ENCODE measurements at regions not wholly inside any gene's neighbourhood (a gene's known extent, or its start where the extent isn't known, plus 50 kb on each side); places are given as distances from the start of the nearest gene placed in this dataset.
A peak's percentile ranks its signal among the peaks of the same experiment; 100 is the strongest.

DNA sequence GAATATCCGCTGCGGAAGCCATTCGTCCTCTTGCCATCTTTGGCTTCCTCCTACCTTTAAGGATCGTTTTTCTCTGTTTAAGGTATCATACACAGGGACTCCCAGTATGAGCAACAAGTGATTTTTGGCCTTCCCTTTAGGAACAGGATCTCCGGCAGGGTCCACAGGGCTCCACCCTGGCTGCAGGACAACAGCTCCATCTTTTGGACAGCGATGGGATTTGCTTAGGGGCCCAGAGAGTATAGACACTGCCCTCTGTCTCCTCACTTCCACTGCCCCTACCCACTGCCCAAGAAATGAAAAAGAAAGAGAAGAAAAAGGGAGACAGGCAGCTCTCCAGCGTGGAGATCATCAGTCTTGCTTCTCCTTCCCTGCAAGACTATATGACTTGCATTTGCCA lies 224.5 kb downstream of the UXS1 start:
- 69 to 87% methylated on average over 4 to 7 of the region's 7 CpGs for WGBS, 2 experiments (ENCODE audit: insufficient coverage in 1 of 2, insufficient read length in 1 of 2)
- H3K9me3 Mint-ChIP-seq: peaks cover 2% of the 10 kb centered on the region
- no peaks in the 10 kb centered on the region for H3K36me3 Mint-ChIP-seq (ENCODE audit: low read depth)

DNA sequence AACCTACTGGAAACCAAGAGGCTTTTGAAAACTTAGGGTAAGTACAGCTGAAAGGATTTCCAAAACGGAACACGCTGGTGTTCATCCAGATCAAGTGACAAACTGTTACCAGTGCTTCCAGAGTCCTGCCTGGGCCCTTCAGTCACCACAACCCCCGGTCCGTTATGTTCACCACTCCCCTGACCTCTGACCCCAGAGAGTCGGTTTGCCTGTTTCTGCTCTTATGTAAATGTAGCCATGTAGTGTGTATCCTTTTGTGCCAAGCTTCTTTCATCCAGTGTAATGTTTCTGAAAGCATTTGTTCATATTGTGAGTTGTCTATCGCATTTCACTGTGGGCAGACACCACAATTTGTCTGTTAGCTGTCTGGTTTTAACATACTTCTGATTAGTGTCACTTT lies 217.5 kb downstream of the NCK2 start:
- Mint-ChIP-seq H3K36me3 (ENCODE audit: low read depth) (no peaks in the 10 kb centered on the region), H3K4me3 (no peak overlapping the region), H3K27me3 (ENCODE audit: insufficient read depth) (peaks cover 3% of the 10 kb centered on the region), H3K9me3 (peaks cover 8% of the 10 kb centered on the region), H3K27ac (peak overlapping the region; percentile 92), H3K4me1 (peaks cover 48% of the 10 kb centered on the region)
- Histone ChIP-seq H3K4me1 (ENCODE audit: control insufficient read depth, insufficient read depth, low read length) (no peaks in the 10 kb centered on the region), H3K4me3 (ENCODE audit: low read length) (no peak overlapping the region), H3K9ac (ENCODE audit: extremely low read depth, low read length, poor library complexity, severe bottlenecking) (no peak overlapping the region), H3K27ac (ENCODE audit: low read depth, low read length) (no peak overlapping the region), H3K36me3 (ENCODE audit: control insufficient read depth, insufficient read depth, low read length) (no peaks in the 10 kb centered on the region), H3K27me3 (ENCODE audit: control insufficient read depth, insufficient read depth, low read length, poor library complexity, severe bottlenecking) (no peaks in the 10 kb centered on the region), H3K9me3 (ENCODE audit: control insufficient read depth, low read length) (peaks cover 7% of the 10 kb centered on the region)
- no peak for TF ChIP-seq CTCF (conservative IDR thresholded peaks at IDR 0.05)
- no peak for DNase-seq
- 91 to 94% methylated on average over 5 to 6 of the region's 6 CpGs for WGBS, 2 experiments (ENCODE audit: insufficient coverage in 1 of 2, insufficient read length in 1 of 2)

More for the DNA sequence above, 224.5 kb downstream of the UXS1 start:
- no peak overlapping the region for H3K4me3 ChIP-seq (ENCODE audit: low read length)
- TF ChIP-seq CTCF (conservative IDR thresholded peaks at IDR 0.05): peak; percentile 95
- H3K27me3 Mint-ChIP-seq (ENCODE audit: insufficient read depth): peaks cover 5% of the 10 kb centered on the region
- H3K4me1 Mint-ChIP-seq: peaks cover 13% of the 10 kb centered on the region
- DNase-seq: peak; percentile 92
- no peak overlapping the region for H3K27ac ChIP-seq (ENCODE audit: low read depth, low read length)
- no peaks in the 10 kb centered on the region for H3K36me3 ChIP-seq (ENCODE audit: control insufficient read depth, insufficient read depth, low read length)
- H3K4me1 ChIP-seq (ENCODE audit: control insufficient read depth, insufficient read depth, low read length): no peaks in the 10 kb centered on the region
- no peak overlapping the region for H3K9ac ChIP-seq (ENCODE audit: extremely low read depth, low read length, poor library complexity, severe bottlenecking)
- H3K4me3 Mint-ChIP-seq: no peak overlapping the region
- H3K9me3 ChIP-seq (ENCODE audit: control insufficient read depth, low read length): peaks cover 5% of the 10 kb centered on the region
- H3K27me3 ChIP-seq (ENCODE audit: control insufficient read depth, insufficient read depth, low read length, poor library complexity, severe bottlenecking): no peaks in the 10 kb centered on the region
- H3K27ac Mint-ChIP-seq: no peak overlapping the region

DNA sequence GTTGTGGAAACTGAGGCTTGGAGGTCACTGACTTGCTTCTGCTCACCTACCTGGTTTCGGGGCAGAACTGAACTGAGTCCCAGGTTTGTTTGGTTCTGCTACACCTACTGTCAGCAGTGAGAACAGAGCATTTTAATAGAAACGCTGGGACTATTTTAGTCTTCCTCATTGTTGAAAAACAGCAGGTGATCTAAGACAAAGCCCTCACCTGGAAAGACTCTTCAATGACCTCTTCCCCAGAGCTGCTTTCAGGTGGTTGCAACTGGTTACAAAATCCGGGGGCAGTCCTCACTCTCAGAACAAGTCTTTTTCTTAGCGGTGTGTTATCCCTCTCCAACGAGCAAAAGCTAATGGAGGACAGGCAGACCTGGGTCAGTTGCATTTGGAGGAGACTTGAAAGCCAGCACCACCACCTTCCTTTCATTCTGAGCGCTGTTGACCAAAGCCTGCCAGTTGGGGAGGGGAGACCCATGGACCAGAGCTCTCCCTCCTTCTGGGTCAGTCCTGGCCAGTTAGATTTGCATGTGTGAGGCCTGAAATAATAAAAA lies 217.0 kb downstream of the NCK2 start:
- peak overlapping the region; percentile 92 for H3K27ac Mint-ChIP-seq
- no peak overlapping the region for H3K9ac ChIP-seq (ENCODE audit: extremely low read depth, low read length, poor library complexity, severe bottlenecking)
- peak; percentile 66 for DNase-seq
- no peak for TF ChIP-seq CTCF (conservative IDR thresholded peaks at IDR 0.05)
- H3K4me3 ChIP-seq (ENCODE audit: low read length): no peak overlapping the region
- peaks cover 50% of the 10 kb centered on the region for H3K4me1 Mint-ChIP-seq
- no peak overlapping the region for H3K4me3 Mint-ChIP-seq
- 68 to 74% methylated on average over 5 to 6 of the region's 6 CpGs for WGBS, 2 experiments (ENCODE audit: insufficient coverage in 1 of 2, insufficient read length in 1 of 2)
- no peaks in the 10 kb centered on the region for H3K36me3 Mint-ChIP-seq (ENCODE audit: low read depth)
- peaks cover 3% of the 10 kb centered on the region for H3K27me3 Mint-ChIP-seq (ENCODE audit: insufficient read depth)
- no peaks in the 10 kb centered on the region for H3K36me3 ChIP-seq (ENCODE audit: control insufficient read depth, insufficient read depth, low read length)
- H3K4me1 ChIP-seq (ENCODE audit: control insufficient read depth, insufficient read depth, low read length): no peaks in the 10 kb centered on the region
- no peaks in the 10 kb centered on the region for H3K27me3 ChIP-seq (ENCODE audit: control insufficient read depth, insufficient read depth, low read length, poor library complexity, severe bottlenecking)
- peaks cover 8% of the 10 kb centered on the region for H3K9me3 Mint-ChIP-seq
- H3K9me3 ChIP-seq (ENCODE audit: control insufficient read depth, low read length): peaks cover 7% of the 10 kb centered on the region
- H3K27ac ChIP-seq (ENCODE audit: low read depth, low read length): no peak overlapping the region

Measured in endodermal cell (in vitro differentiated cells).